ENCODE measurements at regions not wholly inside any gene's neighbourhood (a gene's known extent, or its start where the extent isn't known, plus 50 kb on each side); places are given as distances from the start of the nearest gene placed in this dataset.

DNA sequence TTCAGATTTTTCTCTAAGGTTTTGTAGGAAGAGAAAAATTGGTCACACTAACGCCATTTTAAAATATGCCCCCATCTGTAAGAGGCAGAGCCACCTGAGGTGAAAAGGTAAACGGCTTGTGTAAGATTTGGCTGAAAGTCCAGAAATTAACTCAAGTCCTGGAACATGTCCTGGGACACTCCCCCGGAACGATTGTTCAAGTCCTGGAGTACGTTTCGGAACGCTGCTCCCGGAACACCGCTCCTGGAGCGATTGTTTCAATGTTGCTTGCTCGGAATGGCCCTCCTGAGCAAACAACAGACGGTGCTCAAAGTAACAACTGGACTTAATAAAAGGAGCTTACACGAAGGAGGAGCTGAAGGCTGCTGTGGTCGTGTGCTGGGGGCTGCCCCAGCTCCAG lies 796.5 kb upstream of the SLIT2 start:
- no peaks in the 10 kb centered on the region for H3K9me3 ChIP-seq
- WGBS, 2 donors, result 66 to 86% methylated on average over 10 to 14 of the region's 14 CpGs
- H3K27me3 ChIP-seq, result no peaks in the 10 kb centered on the region
- no peaks in the 10 kb centered on the region for H3K4me1 ChIP-seq
- H3K4me3 ChIP-seq, result no peak overlapping the region
- TF ChIP-seq, protein P1, sequence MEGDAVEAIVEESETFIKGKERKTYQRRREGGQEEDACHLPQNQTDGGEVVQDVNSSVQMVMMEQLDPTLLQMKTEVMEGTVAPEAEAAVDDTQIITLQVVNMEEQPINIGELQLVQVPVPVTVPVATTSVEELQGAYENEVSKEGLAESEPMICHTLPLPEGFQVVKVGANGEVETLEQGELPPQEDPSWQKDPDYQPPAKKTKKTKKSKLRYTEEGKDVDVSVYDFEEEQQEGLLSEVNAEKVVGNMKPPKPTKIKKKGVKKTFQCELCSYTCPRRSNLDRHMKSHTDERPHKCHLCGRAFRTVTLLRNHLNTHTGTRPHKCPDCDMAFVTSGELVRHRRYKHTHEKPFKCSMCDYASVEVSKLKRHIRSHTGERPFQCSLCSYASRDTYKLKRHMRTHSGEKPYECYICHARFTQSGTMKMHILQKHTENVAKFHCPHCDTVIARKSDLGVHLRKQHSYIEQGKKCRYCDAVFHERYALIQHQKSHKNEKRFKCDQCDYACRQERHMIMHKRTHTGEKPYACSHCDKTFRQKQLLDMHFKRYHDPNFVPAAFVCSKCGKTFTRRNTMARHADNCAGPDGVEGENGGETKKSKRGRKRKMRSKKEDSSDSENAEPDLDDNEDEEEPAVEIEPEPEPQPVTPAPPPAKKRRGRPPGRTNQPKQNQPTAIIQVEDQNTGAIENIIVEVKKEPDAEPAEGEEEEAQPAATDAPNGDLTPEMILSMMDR (IDR thresholded peaks at IDR 0.05), result no peak
- TF ChIP-seq POLR2A (IDR thresholded peaks at IDR 0.05), result no peak
- H3K27ac ChIP-seq, result no peak overlapping the region
- H3K36me3 ChIP-seq, result no peaks in the 10 kb centered on the region
- intact Hi-C loops (cut with DNase I), result no loop called here
- no peak for DNase-seq

DNA sequence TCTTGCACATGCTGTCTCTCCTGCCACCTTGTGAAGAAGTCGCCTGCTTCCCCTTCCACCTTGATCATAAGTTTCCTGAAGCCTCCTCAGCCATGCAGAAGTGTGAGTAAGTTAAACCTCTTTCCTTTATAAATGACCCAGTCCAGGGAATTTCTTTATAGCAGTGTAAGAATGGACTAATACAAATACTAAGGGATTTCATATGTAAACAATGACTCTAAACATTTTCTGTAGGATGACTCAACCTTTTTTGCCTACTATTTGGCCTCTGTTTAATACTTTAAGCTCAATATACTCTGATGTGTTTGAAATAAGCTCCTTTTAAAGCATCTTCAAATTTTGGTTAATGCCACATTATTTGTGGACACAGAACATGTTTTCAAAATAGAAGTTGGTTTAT lies 813.5 kb upstream of the SLIT2 start:
- DNase-seq, result no peak
- intact Hi-C loops (cut with DNase I), result no loop called here
- Histone ChIP-seq H3K9me3 (peaks cover 0 to 10% (median 5%) of the 10 kb centered on the region in 3 donors), H3K4me1 (no peaks in the 10 kb centered on the region), H3K36me3 (no peaks in the 10 kb centered on the region), H3K4me3 (no peak overlapping the region), H3K27ac (no peak overlapping the region), H3K27me3 (no peaks in the 10 kb centered on the region)
- TF ChIP-seq, protein P1 (IDR thresholded peaks at IDR 0.05), result no peak
- no peak for TF ChIP-seq POLR2A (IDR thresholded peaks at IDR 0.05)
- WGBS, 2 donors, result 58 to 92% methylated on average over 1 of the region's 1 CpG

DNA sequence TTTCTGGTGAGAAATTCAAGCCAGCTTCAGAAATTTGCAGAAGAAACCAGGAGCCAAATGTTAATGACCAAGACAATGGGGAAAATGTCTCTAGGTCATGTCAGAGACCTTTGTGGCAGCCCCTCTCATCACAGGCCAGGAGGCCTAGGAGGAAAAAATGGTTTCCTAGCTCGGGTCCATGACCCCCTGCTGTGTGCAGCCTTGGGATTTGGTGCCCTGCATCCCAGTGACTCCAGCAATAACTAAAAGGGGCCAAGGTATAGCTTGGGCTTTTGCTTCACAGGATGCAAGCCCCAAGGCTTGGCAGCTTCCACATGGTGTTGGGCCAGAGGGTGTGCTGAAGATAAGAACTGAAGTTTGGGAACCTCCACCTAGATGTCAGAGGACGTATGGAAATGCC lies 814.7 kb upstream of the SLIT2 start:
- intact Hi-C loops (cut with DNase I), result no loop called here
- no peak for TF ChIP-seq POLR2A (IDR thresholded peaks at IDR 0.05)
- TF ChIP-seq, protein P1 (IDR thresholded peaks at IDR 0.05), result no peak

DNA sequence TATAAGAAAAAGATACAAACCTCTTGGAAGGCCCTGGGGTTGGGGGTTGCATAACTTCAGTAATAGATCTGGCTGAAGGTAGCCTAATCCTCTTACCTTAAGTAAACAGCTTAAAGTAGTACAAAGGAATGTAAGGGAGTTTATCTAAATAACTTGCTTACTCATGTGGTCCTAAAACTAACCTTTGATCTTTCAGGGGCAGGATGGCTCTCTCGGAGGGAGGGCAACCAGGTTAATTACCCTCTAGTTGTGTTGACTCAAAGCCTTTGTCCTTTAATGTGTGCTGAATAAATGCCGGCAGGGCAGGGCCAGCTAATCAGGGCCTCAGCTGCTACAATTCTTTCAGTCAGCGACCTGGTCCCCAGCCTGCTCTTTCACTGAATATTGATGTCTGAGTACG lies 822.0 kb upstream of the SLIT2 start:
- H3K27me3 ChIP-seq, result no peaks in the 10 kb centered on the region
- DNase-seq, result no peak
- H3K9me3 ChIP-seq, result no peaks in the 10 kb centered on the region
- intact Hi-C loops (cut with DNase I), result no loop called here
- no peak overlapping the region for H3K27ac ChIP-seq
- no peaks in the 10 kb centered on the region for H3K4me1 ChIP-seq
- no peak overlapping the region for H3K4me3 ChIP-seq
- H3K36me3 ChIP-seq, result no peaks in the 10 kb centered on the region
- TF ChIP-seq, protein P1 (IDR thresholded peaks at IDR 0.05), result no peak
- TF ChIP-seq POLR2A (IDR thresholded peaks at IDR 0.05), result no peak
- WGBS, 2 donors, result 34 to 60% methylated on average over 4 of the region's 4 CpGs

More for the DNA sequence above, 814.7 kb upstream of the SLIT2 start:
- no peaks in the 10 kb centered on the region for H3K4me1 ChIP-seq
- 27 to 67% methylated on average over 1 to 2 of the region's 2 CpGs for WGBS, 2 donors
- H3K27ac ChIP-seq, result no peak overlapping the region
- no peak overlapping the region for H3K4me3 ChIP-seq
- peaks cover 0 to 10% (median 0%) of the 10 kb centered on the region in 3 donors for H3K9me3 ChIP-seq
- H3K27me3 ChIP-seq, result no peaks in the 10 kb centered on the region
- no peak for DNase-seq
- no peaks in the 10 kb centered on the region for H3K36me3 ChIP-seq

DNA sequence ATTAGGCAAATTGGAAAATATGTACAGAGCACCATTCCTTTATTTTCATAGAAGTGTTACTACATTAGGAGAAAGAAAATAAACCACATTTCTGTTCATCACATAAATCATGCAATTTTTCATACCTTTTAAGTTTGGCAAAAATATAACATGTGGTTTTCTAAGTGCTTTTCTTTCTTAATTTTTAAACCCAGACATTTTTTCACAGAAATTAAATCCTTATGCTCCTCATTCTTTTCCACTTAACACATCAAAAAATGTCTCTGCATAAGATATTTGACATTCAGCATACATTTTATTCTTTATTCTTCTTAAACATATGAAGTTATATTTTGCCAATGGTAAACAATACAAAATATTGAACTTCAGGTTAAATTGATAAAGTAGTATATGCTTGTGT lies 826.6 kb upstream of the SLIT2 start:
- no peak for DNase-seq
- intact Hi-C loops (cut with DNase I), result no loop called here
- no peaks in the 10 kb centered on the region for H3K4me1 ChIP-seq
- no peaks in the 10 kb centered on the region for H3K9me3 ChIP-seq
- TF ChIP-seq, protein P1 (IDR thresholded peaks at IDR 0.05), result no peak
- no peak for TF ChIP-seq POLR2A (IDR thresholded peaks at IDR 0.05)
- no peaks in the 10 kb centered on the region for H3K27me3 ChIP-seq
- no peak overlapping the region for H3K4me3 ChIP-seq
- no peak overlapping the region for H3K27ac ChIP-seq
- H3K36me3 ChIP-seq, result no peaks in the 10 kb centered on the region

All from esophagus squamous epithelium (tissue), 5 donors.